ENCODE measurements at regions not wholly inside any gene's neighbourhood (a gene's known extent, or its start where the extent isn't known, plus 50 kb on each side); places are given as distances from the start of the nearest gene placed in this dataset.

- ChIA-PET SMC1A (ENCODE audit: uncharacterized antibody, unreplicated experiment) (no interaction called here), RAD21 (ENCODE audit: unreplicated experiment) (no interaction called here), POLR2A (no interaction called here), CTCF (no interaction called here)
- FAIRE-seq (no peak), DNase-seq (ENCODE audit: low read depth, low spot score) (no peak), ATAC-seq (no peak)
- TF ChIP-seq SREBF1 (IDR thresholded peaks at IDR 0.05; ENCODE audit: low read length), result no peak
- no peak for TF ChIP-seq CHD4 (IDR thresholded peaks at IDR 0.05)
- no peak for TF ChIP-seq HCFC1 (IDR thresholded peaks at IDR 0.05; ENCODE audit: low read length)
- TF ChIP-seq ZNF207 (IDR thresholded peaks at IDR 0.05; ENCODE audit: borderline replicate concordance), result no peak
- TF ChIP-seq ELK1 (IDR thresholded peaks at IDR 0.05; ENCODE audit: low read depth, low read length), result no peak
- 46% methylated on average over 8 of the region's 8 CpGs for WGBS (ENCODE audit: insufficient coverage, insufficient replicate concordance, low lambda C conversion rate, missing lambda C conversion rate)
- H3K4me2 ChIP-seq (ENCODE audit: control insufficient read depth, insufficient read depth), result no peak overlapping the region
- BruUV-seq (replicated peaks), result no TSS peak
- in situ Hi-C loops (cut with MboI), result no loop called here
- no peak overlapping the region for H3K9ac ChIP-seq (ENCODE audit: control insufficient read depth, insufficient read depth, low read length)
- H3K27me3 ChIP-seq (replicated peaks in 1 of 2; ENCODE audit: control insufficient read depth in 2 of 2, insufficient read depth in 2 of 2, low read length in 1 of 2), result no peaks in the 10 kb centered on the region
- no peaks in the 10 kb centered on the region for H3K4me1 ChIP-seq (ENCODE audit: control insufficient read depth, insufficient read depth, low read length)
- H4K20me1 ChIP-seq (ENCODE audit: control insufficient read depth, insufficient read depth), result no peaks in the 10 kb centered on the region
- H3K36me3 ChIP-seq (ENCODE audit: control insufficient read depth in 2 of 2, insufficient read depth in 2 of 2, low read length in 1 of 2), result no peaks in the 10 kb centered on the region
- no peak overlapping the region for H3K27ac ChIP-seq (ENCODE audit: control insufficient read depth, insufficient read depth)
- H3K4me3 ChIP-seq, result no peak overlapping the region
- intact Hi-C loops (cut with micrococcal nuclease; ENCODE audit: unreplicated experiment), result no loop called here
- H3K79me2 ChIP-seq (ENCODE audit: control insufficient read depth, insufficient read depth, low read length), result no peaks in the 10 kb centered on the region
- H2AFZ ChIP-seq (ENCODE audit: control insufficient read depth, low read depth, low read length), result no peak overlapping the region
- H3K9me3 ChIP-seq (replicated peaks; ENCODE audit: control insufficient read depth, insufficient read depth, low read length), result no peaks in the 10 kb centered on the region
These were observed 122.5 kb upstream of the BTBD3 start for GRCh38 chr20:11795071-11795615.

GRCh38 chr20:11796026-11796425, 121.7 kb upstream of the BTBD3 start:
- BruUV-seq (replicated peaks), result no TSS peak
- no peak for ATAC-seq
- intact Hi-C loops (cut with micrococcal nuclease; ENCODE audit: unreplicated experiment) (no loop called here), in situ Hi-C loops (cut with MboI) (no loop called here)
- Histone ChIP-seq H4K20me1 (ENCODE audit: control insufficient read depth, insufficient read depth) (no peaks in the 10 kb centered on the region), H3K27ac (ENCODE audit: control insufficient read depth, insufficient read depth) (no peak overlapping the region), H3K4me3 (no peak overlapping the region), H3K9ac (ENCODE audit: control insufficient read depth, insufficient read depth, low read length) (no peak overlapping the region), H3K36me3 (ENCODE audit: control insufficient read depth in 2 of 2, insufficient read depth in 2 of 2, low read length in 1 of 2) (no peaks in the 10 kb centered on the region), H2AFZ (ENCODE audit: control insufficient read depth, low read depth, low read length) (no peak overlapping the region), H3K4me2 (ENCODE audit: control insufficient read depth, insufficient read depth) (no peak overlapping the region), H3K79me2 (ENCODE audit: control insufficient read depth, insufficient read depth, low read length) (no peaks in the 10 kb centered on the region), H3K9me3 (replicated peaks; ENCODE audit: control insufficient read depth, insufficient read depth, low read length) (no peaks in the 10 kb centered on the region), H3K27me3 (replicated peaks in 1 of 2; ENCODE audit: control insufficient read depth in 2 of 2, insufficient read depth in 2 of 2, low read length in 1 of 2) (no peaks in the 10 kb centered on the region), H3K4me1 (ENCODE audit: control insufficient read depth, insufficient read depth, low read length) (no peaks in the 10 kb centered on the region)
- POLR2A ChIA-PET, result no interaction called here
- no peak for DNase-seq (ENCODE audit: low read depth, low spot score)
- WGBS (ENCODE audit: insufficient coverage, insufficient replicate concordance, low lambda C conversion rate, missing lambda C conversion rate), result 4% methylated on average over 4 of the region's 4 CpGs
- SMC1A ChIA-PET (ENCODE audit: uncharacterized antibody, unreplicated experiment), result no interaction called here
- RAD21 ChIA-PET (ENCODE audit: unreplicated experiment), result no interaction called here
- CTCF ChIA-PET, result no interaction called here
- FAIRE-seq, result no peak
- TF ChIP-seq CBX5 (IDR thresholded peaks at IDR 0.05; ENCODE audit: low read depth) (no peak), NR2C2 (IDR thresholded peaks at IDR 0.05; ENCODE audit: borderline replicate concordance, control insufficient read depth, insufficient read length, low read depth) (no peak), ZNF384 (IDR thresholded peaks at IDR 0.05; ENCODE audit: borderline replicate concordance, low read depth, low read length) (no peak), NR2C1 (IDR thresholded peaks at IDR 0.05) (no peak), HSF1 (IDR thresholded peaks at IDR 0.05; ENCODE audit: low read depth, low read length) (no peak), RCOR1 (conservative IDR thresholded peaks at IDR 0.05; ENCODE audit: low read depth, low read length) (no peak), SMARCA5 (IDR thresholded peaks at IDR 0.05) (no peak), CREB1 (IDR thresholded peaks at IDR 0.05; ENCODE audit: low read depth) (no peak), CREM (IDR thresholded peaks at IDR 0.05; ENCODE audit: low read depth) (no peak), ETV6 (conservative IDR thresholded peaks at IDR 0.05 in 1 of 2, IDR thresholded peaks at IDR 0.05 in 1 of 2; ENCODE audit: borderline replicate concordance in 1 of 2, low read depth in 1 of 2) (no peak), ESRRA (IDR thresholded peaks at IDR 0.05; ENCODE audit: low read length) (no peak)

Data from GM12878 (cell line).